CD14-positive monocyte (primary cell): ENCODE measurements at regions not wholly inside any gene's neighbourhood (a gene's known extent, or its start where the extent isn't known, plus 50 kb on each side); places are given as distances from the start of the nearest gene placed in this dataset.

ENCODE experiments used
- DNase-seq, 3 donors: peaks; one replicate each; pipeline ENCODE4 v3.0.0-alpha.2; 2011 to 2022
- H2AFZ ChIP-seq: 2 replicates; pipeline ENCODE4 v1.6.0; 2012; ENCODE audit warnings: mild to moderate bottlenecking, low read depth, low read length, inconsistent platforms; ENCODE audit not compliant: insufficient read depth, poor library complexity, severe bottlenecking
- H3K27ac ChIP-seq, 2 donors: 1 replicate in 1 of 2; 2 replicates in 1 of 2; pipeline ENCODE4 v1.5.1; 2012 to 2013; ENCODE audit warnings: low read length in 2 of 2, control low read depth in 1 of 2, inconsistent platforms in 1 of 2, low read depth in 1 of 2, mild to moderate bottlenecking in 1 of 2
- H3K27me3 ChIP-seq, 2 donors: one replicate each; pipeline versions ENCODE4 v1.6.0 to v1.6.1; 2011 to 2013; ENCODE audit warnings: low read length in 2 of 2; ENCODE audit not compliant: control insufficient read depth in 2 of 2, insufficient read depth in 2 of 2
- H3K36me3 ChIP-seq, 2 donors: replicated peaks in 1 of 2; 1 replicate in 1 of 2; 2 replicates in 1 of 2; pipeline versions ENCODE4 v1.5.1 to v1.6.1; 2012 to 2013; ENCODE audit warnings: low read length in 2 of 2, control low read depth in 1 of 2, inconsistent platforms in 1 of 2, mild to moderate bottlenecking in 1 of 2; ENCODE audit not compliant: insufficient read depth in 2 of 2, control insufficient read depth in 1 of 2
- H3K4me1 ChIP-seq, 2 donors: 1 replicate in 1 of 2; 2 replicates in 1 of 2; pipeline versions ENCODE4 v1.5.1 to v1.6.1; 2012 to 2013; ENCODE audit warnings: low read length in 2 of 2, control low read depth in 1 of 2, inconsistent platforms in 1 of 2, mild to moderate bottlenecking in 1 of 2, moderate library complexity in 1 of 2; ENCODE audit not compliant: insufficient read depth in 2 of 2, control insufficient read depth in 1 of 2
- H3K4me2 ChIP-seq: replicated peaks from 2 replicates; pipeline ENCODE3; 2012; ENCODE audit warnings: low read length, moderate library complexity, mild to moderate bottlenecking; ENCODE audit not compliant: poor library complexity, severe bottlenecking; ENCODE audit errors: extremely low read depth
- H3K4me3 ChIP-seq, 3 experiments: fragments of 200-600 bp in 1 of 3; sonication (generic) in 1 of 3; replicated peaks in 1 of 3; 1 replicate in 2 of 3; 2 replicates in 1 of 3; pipeline ENCODE4 v1.5.1; 2011 to 2013; ENCODE audit warnings: low read length in 3 of 3, mild to moderate bottlenecking in 3 of 3, control low read depth in 2 of 3, low read depth in 2 of 3, inconsistent platforms in 1 of 3, moderate library complexity in 1 of 3
- H3K79me2 ChIP-seq: 2 replicates; pipeline ENCODE4 v1.6.0; 2012; ENCODE audit warnings: mild to moderate bottlenecking, control low read depth, inconsistent platforms, low read length, moderate library complexity; ENCODE audit not compliant: insufficient read depth
- H3K9ac ChIP-seq: 2 replicates; pipeline ENCODE4 v1.6.0; 2017; ENCODE audit warnings: low read length, mild to moderate bottlenecking; ENCODE audit not compliant: insufficient read depth, poor library complexity, severe bottlenecking
- H3K9me3 ChIP-seq, 2 donors: replicated peaks in 1 of 2; 1 replicate in 1 of 2; 2 replicates in 1 of 2; pipeline versions ENCODE4 v1.5.1 to v1.6.1; 2012 to 2013; ENCODE audit warnings: low read length in 2 of 2, control low read depth in 1 of 2; ENCODE audit not compliant: control insufficient read depth in 1 of 2, insufficient read depth in 1 of 2
- H4K20me1 ChIP-seq: 2 replicates; pipeline ENCODE4 v1.6.0; 2012; ENCODE audit warnings: mild to moderate bottlenecking, low read length, control low read depth, moderate library complexity; ENCODE audit not compliant: insufficient read depth
- H3K27ac Mint-ChIP-seq, 7 donors: one replicate each; pipeline ENCODE4 v1.8.0; 2020; ENCODE audit warnings: mild to moderate bottlenecking in 7 of 7, mixed read lengths in 7 of 7, moderate library complexity in 6 of 7, inconsistent platforms in 2 of 7
- H3K27me3 Mint-ChIP-seq, 3 donors: one replicate each; pipeline ENCODE4 v1.8.0; 2021 to 2022; ENCODE audit warnings: low read depth in 3 of 3, mild to moderate bottlenecking in 3 of 3, mixed read lengths in 3 of 3, moderate library complexity in 3 of 3, inconsistent platforms in 1 of 3
- H3K36me3 Mint-ChIP-seq, 2 donors: one replicate each; pipeline ENCODE4 v1.8.0; 2020; ENCODE audit warnings: mixed read lengths in 2 of 2, inconsistent platforms in 1 of 2, mild to moderate bottlenecking in 1 of 2
- H3K4me1 Mint-ChIP-seq: one replicate; pipeline ENCODE4 v1.8.0; 2020; ENCODE audit warnings: mild to moderate bottlenecking, mixed read lengths
- H3K4me3 Mint-ChIP-seq, 2 donors: one replicate each; pipeline ENCODE4 v1.8.0; 2020; ENCODE audit warnings: mild to moderate bottlenecking in 2 of 2, mixed read lengths in 2 of 2, moderate library complexity in 1 of 2
- H3K9me3 Mint-ChIP-seq, 7 donors: one replicate each; pipeline ENCODE4 v1.8.0; 2020 to 2022; ENCODE audit warnings: mixed read lengths in 7 of 7, mild to moderate bottlenecking in 6 of 7, moderate library complexity in 6 of 7, inconsistent platforms in 2 of 7
- CTCF ChIP-seq: fragments of 200-600 bp; IDR thresholded peaks from one replicate; pipeline ENCODE4 v1.8.0; 2022; ENCODE audit warnings: antibody characterized with exemption, mild to moderate bottlenecking
- WGBS: methylation state at CpG from one replicate; pipeline ENCODE4 v1.1.5; 2013; ENCODE audit warnings: missing lambda C conversion rate; ENCODE audit not compliant: insufficient coverage; 5-methylcytosine and 5-hydroxymethylcytosine counted together
- intact Hi-C, 2 donors: fragments of 100-400 bp; cut with micrococcal nuclease; formaldehyde crosslinking; loops; one replicate each; pipeline versions ENCODE4 v1.15.0 to v1.15.1; 2023

GRCh38 chr2:225140723-225141122 is 98.5 kb upstream of the DOCK10 start:
- Mint-ChIP-seq H3K36me3 (no peaks in the 10 kb centered on the region), H3K4me1 (no peaks in the 10 kb centered on the region), H3K27ac (no peak overlapping the region), H3K4me3 (no peak overlapping the region), H3K9me3 (peaks cover 0 to 4% (median 2%) of the 10 kb centered on the region in 7 donors), H3K27me3 (no peaks in the 10 kb centered on the region)
- intact Hi-C loops: no loop called here
- H2AFZ ChIP-seq: no peak overlapping the region
- H3K27me3 ChIP-seq: no peaks in the 10 kb centered on the region
- no peaks in the 10 kb centered on the region for H3K79me2 ChIP-seq
- no peak for DNase-seq
- peaks cover 0 to 2% of the 10 kb centered on the region in 2 donors for H3K9me3 ChIP-seq
- no peaks in the 10 kb centered on the region for H3K36me3 ChIP-seq
- TF ChIP-seq CTCF: no peak
- H3K4me2 ChIP-seq: no peak overlapping the region
- no peak overlapping the region for H3K27ac ChIP-seq
- H3K9ac ChIP-seq: no peak overlapping the region
- no peaks in the 10 kb centered on the region for H3K4me1 ChIP-seq
- no peak overlapping the region for H3K4me3 ChIP-seq
- H4K20me1 ChIP-seq: no peaks in the 10 kb centered on the region

- peaks cover 0 to 7% (median 2%) of the 10 kb centered on the region in 7 donors for H3K9me3 Mint-ChIP-seq
- DNase-seq: no peak
- H3K4me1 ChIP-seq: no peaks in the 10 kb centered on the region
- H2AFZ ChIP-seq: no peak overlapping the region
- H4K20me1 ChIP-seq: no peaks in the 10 kb centered on the region
- no peak overlapping the region for H3K27ac ChIP-seq
- WGBS: 60% methylated on average over 1 of the region's 2 CpGs
- H3K9ac ChIP-seq: no peak overlapping the region
- no peaks in the 10 kb centered on the region for H3K27me3 ChIP-seq
- no peak overlapping the region for H3K4me3 Mint-ChIP-seq
- no peak overlapping the region for H3K4me3 ChIP-seq
- no peaks in the 10 kb centered on the region for H3K36me3 ChIP-seq
- no peak overlapping the region for H3K4me2 ChIP-seq
- intact Hi-C loops: no loop called here
- no peaks in the 10 kb centered on the region for H3K36me3 Mint-ChIP-seq
- no peaks in the 10 kb centered on the region for H3K27me3 Mint-ChIP-seq
- no peak overlapping the region for H3K27ac Mint-ChIP-seq
- H3K4me1 Mint-ChIP-seq: no peaks in the 10 kb centered on the region
- no peak for TF ChIP-seq CTCF
- peaks cover 0 to 2% of the 10 kb centered on the region in 2 donors for H3K9me3 ChIP-seq
- H3K79me2 ChIP-seq: no peaks in the 10 kb centered on the region
These were observed 95.7 kb upstream of the DOCK10 start for GRCh38 chr2:225137971-225138370.
